Erythroblast (primary cell): ENCODE measurements at regions not wholly inside any gene's neighbourhood (a gene's known extent, or its start where the extent isn't known, plus 50 kb on each side); places are given as distances from the start of the nearest gene placed in this dataset.

Source experiments
- GATA1 ChIP-seq: IDR thresholded peaks from 2 replicates; pipeline ENCODE4 v1.6.1; 2011; ENCODE audit warnings: low read depth, mild to moderate bottlenecking, control low read depth, low read length, moderate library complexity
- POLR2A ChIP-seq: IDR thresholded peaks from 2 replicates; pipeline ENCODE4 v1.6.1; 2011; ENCODE audit warnings: mild to moderate bottlenecking, low read length

- TF ChIP-seq POLR2A = no peak
- TF ChIP-seq GATA1 = no peak
Measured at GRCh38 chr4:41814565-41814964, 66.0 kb upstream of the PHOX2B start.
